ENCODE measurements at regions not wholly inside any gene's neighbourhood (a gene's known extent, or its start where the extent isn't known, plus 50 kb on each side); places are given as distances from the start of the nearest gene placed in this dataset.

DNA sequence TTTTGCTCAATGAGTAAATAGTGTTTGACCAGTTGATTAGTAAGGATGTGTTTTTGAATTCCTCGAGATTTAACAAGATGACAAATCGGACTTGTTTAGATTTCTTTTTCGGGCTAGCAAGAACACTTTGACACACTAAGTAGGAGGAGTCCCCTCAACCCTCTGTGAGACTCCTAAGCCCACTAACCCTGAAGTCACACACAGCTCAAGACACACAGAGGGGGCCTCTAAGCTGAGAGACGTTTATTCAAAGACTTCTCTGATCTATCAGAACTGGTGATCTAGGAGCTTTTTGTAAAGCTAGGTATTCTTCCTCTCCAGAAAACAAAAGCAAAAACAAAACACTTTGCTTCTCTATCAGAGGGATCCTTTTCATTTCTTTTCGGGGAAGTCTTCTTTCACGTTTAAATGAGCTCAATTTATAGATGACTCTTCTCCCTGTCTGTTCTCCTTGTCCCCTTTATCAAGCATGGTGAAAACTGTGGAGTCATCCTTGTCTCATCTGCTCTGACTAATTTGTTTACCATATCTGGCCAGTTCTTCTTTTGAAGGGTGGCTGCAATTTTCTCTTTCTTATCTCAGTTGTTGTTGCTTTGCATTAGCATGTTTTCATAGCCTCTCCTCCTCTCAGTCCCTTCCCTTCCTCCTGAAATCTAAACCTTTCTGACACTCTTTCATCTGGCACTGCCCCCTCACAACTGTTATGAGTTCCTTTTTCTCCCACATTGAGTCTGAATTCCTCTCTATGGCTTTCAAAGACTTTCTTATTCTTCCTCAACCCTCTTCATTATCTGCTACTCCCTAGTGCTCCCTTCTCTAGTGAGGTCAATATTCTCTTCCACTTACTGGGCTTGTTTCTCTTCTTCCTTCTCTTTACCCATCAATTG lies 68.5 kb upstream of the RAI14 start (continued):
- TF ChIP-seq, protein P1, sequence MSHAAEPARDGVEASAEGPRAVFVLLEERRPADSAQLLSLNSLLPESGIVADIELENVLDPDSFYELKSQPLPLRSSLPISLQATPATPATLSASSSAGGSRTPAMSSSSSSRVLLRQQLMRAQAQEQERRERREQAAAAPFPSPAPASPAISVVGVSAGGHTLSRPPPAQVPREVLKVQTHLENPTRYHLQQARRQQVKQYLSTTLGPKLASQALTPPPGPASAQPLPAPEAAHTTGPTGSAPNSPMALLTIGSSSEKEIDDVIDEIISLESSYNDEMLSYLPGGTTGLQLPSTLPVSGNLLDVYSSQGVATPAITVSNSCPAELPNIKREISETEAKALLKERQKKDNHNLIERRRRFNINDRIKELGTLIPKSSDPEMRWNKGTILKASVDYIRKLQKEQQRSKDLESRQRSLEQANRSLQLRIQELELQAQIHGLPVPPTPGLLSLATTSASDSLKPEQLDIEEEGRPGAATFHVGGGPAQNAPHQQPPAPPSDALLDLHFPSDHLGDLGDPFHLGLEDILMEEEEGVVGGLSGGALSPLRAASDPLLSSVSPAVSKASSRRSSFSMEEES (CRISPR knock-in tag; IDR thresholded peaks at IDR 0.05): no peak
- no peak for TF ChIP-seq ZNF586 (CRISPR knock-in tag; conservative IDR thresholded peaks at IDR 0.05)
- TF ChIP-seq IFI16 (CRISPR knock-in tag; IDR thresholded peaks at IDR 0.05): no peak

DNA sequence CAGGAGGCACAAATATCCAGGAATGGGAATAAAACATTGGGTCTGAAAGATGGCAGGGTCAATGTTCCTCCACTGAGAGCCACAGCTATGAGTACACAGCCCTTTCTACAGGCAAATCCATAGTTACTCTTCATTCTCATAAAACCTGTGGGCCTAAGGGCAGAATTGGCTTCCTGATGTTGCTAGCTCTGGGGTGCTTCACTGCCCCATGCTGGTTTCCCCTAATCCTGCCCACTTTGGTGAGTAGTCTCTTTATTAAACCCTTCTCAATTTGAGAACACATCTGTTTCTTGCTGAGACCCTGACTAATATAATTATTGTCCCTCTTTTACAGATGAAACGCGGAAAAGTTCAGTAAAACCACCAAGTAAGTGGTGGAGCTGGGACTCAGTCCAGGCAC lies 66.3 kb upstream of the RAI14 start:
- H3K9me3 ChIP-seq (replicated peaks; ENCODE audit: control insufficient read depth, insufficient read depth, low read depth, low read length): no peaks in the 10 kb centered on the region
- POLR2A ChIA-PET: interaction anchor here (0.8 to 3.6 kb wide), 3 partner anchors 12 to 146 kb away, joined by 3 to 25 read pairs (median 4); no protein-coding TSS in a partner anchor
- in situ Hi-C loops (cut with MboI) (no loop called here), intact Hi-C loops (cut with micrococcal nuclease) (no loop called here)
- no peak overlapping the region for H3K9ac ChIP-seq (ENCODE audit: insufficient read depth in 1 of 2, low read depth in 2 of 2, low read length in 2 of 2)
- DNase-seq (ENCODE audit: extremely low read depth in 1 of 4, low spot score in 3 of 4) (no peak), FAIRE-seq (no peak), ATAC-seq (no peak)
- no peaks in the 10 kb centered on the region for H3K36me3 ChIP-seq (ENCODE audit: control insufficient read depth, insufficient read depth, low read length)
- H3K4me3 ChIP-seq: no peak overlapping the region
- no TSS peak for BruUV-seq (replicated peaks)
- H3K9me1 ChIP-seq (ENCODE audit: control insufficient read depth, insufficient read depth, low read length): no peaks in the 10 kb centered on the region
- 69% methylated on average over 2 of the region's 2 CpGs for WGBS (ENCODE audit: insufficient coverage, low coverage, missing lambda C conversion rate)
- H3K4me2 ChIP-seq (ENCODE audit: insufficient read depth, low read length): no peak overlapping the region
- H3K27me3 ChIP-seq (ENCODE audit: control insufficient read depth in 2 of 2, insufficient read depth in 2 of 2, low read length in 2 of 2): no peaks in the 10 kb centered on the region; a peak in 2 of 5 replicates
- CTCF ChIA-PET (ENCODE audit: low intra/inter-chr PET ratio): no interaction called here
- peaks cover 20 to 48% of the 10 kb centered on the region in 2 experiments for H3K4me1 ChIP-seq (replicated peaks in 1 of 2; ENCODE audit: control insufficient read depth in 2 of 2, insufficient read depth in 2 of 2, low read length in 2 of 2)
- H4K20me1 ChIP-seq (replicated peaks; ENCODE audit: control insufficient read depth, insufficient read depth, low read length): no peaks in the 10 kb centered on the region
- H2AFZ ChIP-seq (ENCODE audit: low read depth, low read length): 0 out of 2 replicates have a peak overlapping the region, but pooled peaks have one; percentile 4
- no peak overlapping the region for H3K27ac ChIP-seq (ENCODE audit: extremely low read depth, low read depth, low read length)
- no peaks in the 10 kb centered on the region for H3K79me2 ChIP-seq (ENCODE audit: control insufficient read depth, insufficient read depth, low read length)
- no peak for TF ChIP-seq TEAD2 (tag; IDR thresholded peaks at IDR 0.05)
- TF ChIP-seq, protein P2, sequence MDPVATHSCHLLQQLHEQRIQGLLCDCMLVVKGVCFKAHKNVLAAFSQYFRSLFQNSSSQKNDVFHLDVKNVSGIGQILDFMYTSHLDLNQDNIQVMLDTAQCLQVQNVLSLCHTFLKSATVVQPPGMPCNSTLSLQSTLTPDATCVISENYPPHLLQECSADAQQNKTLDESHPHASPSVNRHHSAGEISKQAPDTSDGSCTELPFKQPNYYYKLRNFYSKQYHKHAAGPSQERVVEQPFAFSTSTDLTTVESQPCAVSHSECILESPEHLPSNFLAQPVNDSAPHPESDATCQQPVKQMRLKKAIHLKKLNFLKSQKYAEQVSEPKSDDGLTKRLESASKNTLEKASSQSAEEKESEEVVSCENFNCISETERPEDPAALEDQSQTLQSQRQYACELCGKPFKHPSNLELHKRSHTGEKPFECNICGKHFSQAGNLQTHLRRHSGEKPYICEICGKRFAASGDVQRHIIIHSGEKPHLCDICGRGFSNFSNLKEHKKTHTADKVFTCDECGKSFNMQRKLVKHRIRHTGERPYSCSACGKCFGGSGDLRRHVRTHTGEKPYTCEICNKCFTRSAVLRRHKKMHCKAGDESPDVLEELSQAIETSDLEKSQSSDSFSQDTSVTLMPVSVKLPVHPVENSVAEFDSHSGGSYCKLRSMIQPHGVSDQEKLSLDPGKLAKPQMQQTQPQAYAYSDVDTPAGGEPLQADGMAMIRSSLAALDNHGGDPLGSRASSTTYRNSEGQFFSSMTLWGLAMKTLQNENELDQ (CRISPR knock-in tag; IDR thresholded peaks at IDR 0.05; ENCODE audit: borderline replicate concordance): no peak
- no peak for TF ChIP-seq POU5F1 (IDR thresholded peaks at IDR 0.05; ENCODE audit: borderline replicate concordance, low read depth, low read length, partially characterized antibody)
- TF ChIP-seq IRF2 (CRISPR knock-in tag; IDR thresholded peaks at IDR 0.05): no peak
- no peak for TF ChIP-seq PTRF (tag; IDR thresholded peaks at IDR 0.05)
- no peak for TF ChIP-seq PHB (CRISPR knock-in tag; IDR thresholded peaks at IDR 0.05)
- no peak for TF ChIP-seq NR2C2 (CRISPR knock-in tag; IDR thresholded peaks at IDR 0.05)
- no peak for TF ChIP-seq NR2C2 (tag; IDR thresholded peaks at IDR 0.05)
- TF ChIP-seq, protein P3, sequence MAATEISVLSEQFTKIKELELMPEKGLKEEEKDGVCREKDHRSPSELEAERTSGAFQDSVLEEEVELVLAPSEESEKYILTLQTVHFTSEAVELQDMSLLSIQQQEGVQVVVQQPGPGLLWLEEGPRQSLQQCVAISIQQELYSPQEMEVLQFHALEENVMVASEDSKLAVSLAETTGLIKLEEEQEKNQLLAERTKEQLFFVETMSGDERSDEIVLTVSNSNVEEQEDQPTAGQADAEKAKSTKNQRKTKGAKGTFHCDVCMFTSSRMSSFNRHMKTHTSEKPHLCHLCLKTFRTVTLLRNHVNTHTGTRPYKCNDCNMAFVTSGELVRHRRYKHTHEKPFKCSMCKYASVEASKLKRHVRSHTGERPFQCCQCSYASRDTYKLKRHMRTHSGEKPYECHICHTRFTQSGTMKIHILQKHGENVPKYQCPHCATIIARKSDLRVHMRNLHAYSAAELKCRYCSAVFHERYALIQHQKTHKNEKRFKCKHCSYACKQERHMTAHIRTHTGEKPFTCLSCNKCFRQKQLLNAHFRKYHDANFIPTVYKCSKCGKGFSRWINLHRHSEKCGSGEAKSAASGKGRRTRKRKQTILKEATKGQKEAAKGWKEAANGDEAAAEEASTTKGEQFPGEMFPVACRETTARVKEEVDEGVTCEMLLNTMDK (IDR thresholded peaks at IDR 0.05; ENCODE audit: borderline replicate concordance, insufficient read depth, low read depth, low read length, poor library complexity, severe bottlenecking): no peak
- no peak for TF ChIP-seq SMARCC2 (IDR thresholded peaks at IDR 0.05; ENCODE audit: low read depth)
- TF ChIP-seq ELF2 (CRISPR knock-in tag; IDR thresholded peaks at IDR 0.05): no peak

Measured in K562 (cell line).